ENCODE measurements at regions not wholly inside any gene's neighbourhood (a gene's known extent, or its start where the extent isn't known, plus 50 kb on each side); places are given as distances from the start of the nearest gene placed in this dataset.

- ChIA-PET POLR2A (no interaction called here), CTCF (no interaction called here)
- TF ChIP-seq, protein P1, sequence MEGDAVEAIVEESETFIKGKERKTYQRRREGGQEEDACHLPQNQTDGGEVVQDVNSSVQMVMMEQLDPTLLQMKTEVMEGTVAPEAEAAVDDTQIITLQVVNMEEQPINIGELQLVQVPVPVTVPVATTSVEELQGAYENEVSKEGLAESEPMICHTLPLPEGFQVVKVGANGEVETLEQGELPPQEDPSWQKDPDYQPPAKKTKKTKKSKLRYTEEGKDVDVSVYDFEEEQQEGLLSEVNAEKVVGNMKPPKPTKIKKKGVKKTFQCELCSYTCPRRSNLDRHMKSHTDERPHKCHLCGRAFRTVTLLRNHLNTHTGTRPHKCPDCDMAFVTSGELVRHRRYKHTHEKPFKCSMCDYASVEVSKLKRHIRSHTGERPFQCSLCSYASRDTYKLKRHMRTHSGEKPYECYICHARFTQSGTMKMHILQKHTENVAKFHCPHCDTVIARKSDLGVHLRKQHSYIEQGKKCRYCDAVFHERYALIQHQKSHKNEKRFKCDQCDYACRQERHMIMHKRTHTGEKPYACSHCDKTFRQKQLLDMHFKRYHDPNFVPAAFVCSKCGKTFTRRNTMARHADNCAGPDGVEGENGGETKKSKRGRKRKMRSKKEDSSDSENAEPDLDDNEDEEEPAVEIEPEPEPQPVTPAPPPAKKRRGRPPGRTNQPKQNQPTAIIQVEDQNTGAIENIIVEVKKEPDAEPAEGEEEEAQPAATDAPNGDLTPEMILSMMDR (IDR thresholded peaks at IDR 0.05; ENCODE audit: insufficient read depth, low read length, missing control alignments): no peak
- no peak for DNase-seq (ENCODE audit: low read depth, low spot score)
- no peak overlapping the region for H3K4me3 ChIP-seq (ENCODE audit: low read depth, low read length)
These were observed 51.1 kb upstream of the NTPCR start for GRCh38 chr1:232899268-232899667.

DNA sequence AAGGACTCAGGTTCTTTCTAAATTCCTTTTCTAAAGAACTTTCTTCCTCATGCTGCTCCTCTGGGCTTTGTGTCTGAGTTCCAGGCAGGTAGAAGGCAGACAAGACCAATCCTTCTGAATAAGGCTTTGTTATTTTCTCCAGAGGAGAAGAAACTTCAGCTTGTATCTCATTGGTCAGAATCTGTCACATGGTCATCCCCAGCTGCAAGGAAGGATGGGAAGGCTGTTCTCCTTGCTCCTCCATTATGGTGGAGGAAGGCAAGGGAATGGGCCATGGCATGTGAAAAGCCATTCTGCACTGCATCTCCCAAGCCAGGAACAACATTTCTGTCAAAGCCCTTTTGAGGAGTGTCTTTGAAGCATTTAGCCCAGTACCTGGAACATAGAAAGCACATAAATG lies 50.6 kb upstream of the NTPCR start:
- CTCF ChIA-PET: no interaction called here

More for the DNA sequence above, 50.6 kb upstream of the NTPCR start:
- no peak overlapping the region for H3K4me3 ChIP-seq (ENCODE audit: low read depth, low read length)
- POLR2A ChIA-PET: no interaction called here
- no peak for DNase-seq (ENCODE audit: low read depth, low spot score)
- TF ChIP-seq, protein P1 (IDR thresholded peaks at IDR 0.05; ENCODE audit: insufficient read depth, low read length, missing control alignments): no peak

Data from AG04449 (cell line).